Uterus (tissue), 2 donors: ENCODE measurements at regions not wholly inside any gene's neighbourhood (a gene's known extent, or its start where the extent isn't known, plus 50 kb on each side); places are given as distances from the start of the nearest gene placed in this dataset.

ENCODE experiments used
- POLR2A ChIP-seq, 2 donors: fragments of 450-650 bp; IDR thresholded peaks; one replicate each; pipeline ENCODE4 v1.6.1; 2016; ENCODE audit warnings: antibody characterized with exemption in 2 of 2, mild to moderate bottlenecking in 1 of 2, moderate library complexity in 1 of 2
- TF ChIP-seq, protein P1 (sequence below), 4 experiments: fragments of 200-600 bp in 2 of 4; fragments of 450-650 bp in 2 of 4; sonication (generic) in 2 of 4; IDR thresholded peaks; one replicate each; pipeline ENCODE4 v1.5.1; 2016 to 2019; ENCODE audit warnings: antibody characterized with exemption in 4 of 4, mild to moderate bottlenecking in 2 of 4, moderate library complexity in 1 of 4

DNA sequence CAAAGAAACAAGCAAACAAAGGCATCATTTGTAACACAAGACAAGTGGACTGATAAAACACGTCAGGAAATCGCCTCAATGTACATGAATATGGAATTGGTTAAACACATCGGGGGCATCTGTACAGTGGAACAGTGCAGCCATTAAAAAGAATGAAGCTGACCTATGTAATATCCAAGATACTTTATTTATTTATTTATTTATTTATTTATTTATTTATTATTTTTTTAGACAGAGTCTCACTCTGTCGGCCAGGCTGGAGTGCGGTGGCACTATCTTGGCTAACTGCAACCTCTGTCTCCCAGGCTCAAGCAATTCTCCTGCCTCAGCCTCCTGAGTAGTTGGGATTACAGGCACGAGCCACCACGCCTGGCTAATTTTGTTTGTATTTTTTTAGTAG, 75.4 kb upstream of the SLC45A1 start:
- TF ChIP-seq, protein P1, sequence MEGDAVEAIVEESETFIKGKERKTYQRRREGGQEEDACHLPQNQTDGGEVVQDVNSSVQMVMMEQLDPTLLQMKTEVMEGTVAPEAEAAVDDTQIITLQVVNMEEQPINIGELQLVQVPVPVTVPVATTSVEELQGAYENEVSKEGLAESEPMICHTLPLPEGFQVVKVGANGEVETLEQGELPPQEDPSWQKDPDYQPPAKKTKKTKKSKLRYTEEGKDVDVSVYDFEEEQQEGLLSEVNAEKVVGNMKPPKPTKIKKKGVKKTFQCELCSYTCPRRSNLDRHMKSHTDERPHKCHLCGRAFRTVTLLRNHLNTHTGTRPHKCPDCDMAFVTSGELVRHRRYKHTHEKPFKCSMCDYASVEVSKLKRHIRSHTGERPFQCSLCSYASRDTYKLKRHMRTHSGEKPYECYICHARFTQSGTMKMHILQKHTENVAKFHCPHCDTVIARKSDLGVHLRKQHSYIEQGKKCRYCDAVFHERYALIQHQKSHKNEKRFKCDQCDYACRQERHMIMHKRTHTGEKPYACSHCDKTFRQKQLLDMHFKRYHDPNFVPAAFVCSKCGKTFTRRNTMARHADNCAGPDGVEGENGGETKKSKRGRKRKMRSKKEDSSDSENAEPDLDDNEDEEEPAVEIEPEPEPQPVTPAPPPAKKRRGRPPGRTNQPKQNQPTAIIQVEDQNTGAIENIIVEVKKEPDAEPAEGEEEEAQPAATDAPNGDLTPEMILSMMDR (IDR thresholded peaks at IDR 0.05), result no peak
- no peak for TF ChIP-seq POLR2A (IDR thresholded peaks at IDR 0.05)
